ENCODE measurements at regions not wholly inside any gene's neighbourhood (a gene's known extent, or its start where the extent isn't known, plus 50 kb on each side); places are given as distances from the start of the nearest gene placed in this dataset.

- Histone ChIP-seq H3K27ac (ENCODE audit: low read depth, low read length) (no peak overlapping the region), H3K36me3 (ENCODE audit: control insufficient read depth in 1 of 2, insufficient read depth in 2 of 2, low read length in 2 of 2) (no peaks in the 10 kb centered on the region), H3K9me3 (ENCODE audit: control insufficient read depth in 1 of 2, low read length in 2 of 2) (no peaks in the 10 kb centered on the region), H3K9ac (ENCODE audit: low read depth in 1 of 2, low read length in 2 of 2) (no peak overlapping the region), H3K4me1 (ENCODE audit: control insufficient read depth in 1 of 2, insufficient read depth in 2 of 2, low read length in 2 of 2) (no peaks in the 10 kb centered on the region), H3K4me3 (ENCODE audit: low read depth in 1 of 2, low read length in 2 of 2) (no peak overlapping the region), H3K27me3 (ENCODE audit: control insufficient read depth in 1 of 2, insufficient read depth in 2 of 2, low read length in 2 of 2) (no peaks in the 10 kb centered on the region)
Observed at GRCh38 chr4:181601103-181601502, 642.1 kb upstream of the TENM3 start.

- Histone ChIP-seq H3K27me3 (ENCODE audit: control insufficient read depth in 1 of 2, insufficient read depth in 2 of 2, low read length in 2 of 2) (no peaks in the 10 kb centered on the region), H3K36me3 (ENCODE audit: control insufficient read depth in 1 of 2, insufficient read depth in 2 of 2, low read length in 2 of 2) (no peaks in the 10 kb centered on the region), H3K4me1 (ENCODE audit: control insufficient read depth in 1 of 2, insufficient read depth in 2 of 2, low read length in 2 of 2) (no peaks in the 10 kb centered on the region), H3K9me3 (ENCODE audit: control insufficient read depth in 1 of 2, low read length in 2 of 2) (no peaks in the 10 kb centered on the region), H3K4me3 (ENCODE audit: low read depth in 1 of 2, low read length in 2 of 2) (no peak overlapping the region), H3K9ac (ENCODE audit: low read depth in 1 of 2, low read length in 2 of 2) (no peak overlapping the region), H3K27ac (ENCODE audit: low read depth, low read length) (no peak overlapping the region)
Observed at GRCh38 chr4:181604546-181604945, 638.7 kb upstream of the TENM3 start.

- H3K27me3 ChIP-seq (ENCODE audit: control insufficient read depth in 1 of 2, insufficient read depth in 2 of 2, low read length in 2 of 2), result no peaks in the 10 kb centered on the region
- H3K27ac ChIP-seq (ENCODE audit: low read depth, low read length), result no peak overlapping the region
- H3K4me3 ChIP-seq (ENCODE audit: low read depth in 1 of 2, low read length in 2 of 2), result no peak overlapping the region
- no peaks in the 10 kb centered on the region for H3K9me3 ChIP-seq (ENCODE audit: control insufficient read depth in 1 of 2, low read length in 2 of 2)
- no peaks in the 10 kb centered on the region for H3K36me3 ChIP-seq (ENCODE audit: control insufficient read depth in 1 of 2, insufficient read depth in 2 of 2, low read length in 2 of 2)
- H3K4me1 ChIP-seq (ENCODE audit: control insufficient read depth in 1 of 2, insufficient read depth in 2 of 2, low read length in 2 of 2), result no peaks in the 10 kb centered on the region
- H3K9ac ChIP-seq (ENCODE audit: low read depth in 1 of 2, low read length in 2 of 2), result no peak overlapping the region
Observed at GRCh38 chr4:181606300-181606699, 636.9 kb upstream of the TENM3 start.

GRCh38 chr4:181608181-181608580 lies 635.0 kb upstream of the TENM3 start:
- Histone ChIP-seq H3K4me3 (ENCODE audit: low read depth in 1 of 2, low read length in 2 of 2) (no peak overlapping the region), H3K27ac (ENCODE audit: low read depth, low read length) (no peak overlapping the region), H3K9ac (ENCODE audit: low read depth in 1 of 2, low read length in 2 of 2) (no peak overlapping the region), H3K36me3 (ENCODE audit: control insufficient read depth in 1 of 2, insufficient read depth in 2 of 2, low read length in 2 of 2) (no peaks in the 10 kb centered on the region), H3K27me3 (ENCODE audit: control insufficient read depth in 1 of 2, insufficient read depth in 2 of 2, low read length in 2 of 2) (no peaks in the 10 kb centered on the region), H3K9me3 (ENCODE audit: control insufficient read depth in 1 of 2, low read length in 2 of 2) (no peaks in the 10 kb centered on the region), H3K4me1 (ENCODE audit: control insufficient read depth in 1 of 2, insufficient read depth in 2 of 2, low read length in 2 of 2) (no peaks in the 10 kb centered on the region)

- Histone ChIP-seq H3K9ac (ENCODE audit: low read depth in 1 of 2, low read length in 2 of 2) (no peak overlapping the region), H3K4me1 (ENCODE audit: control insufficient read depth in 1 of 2, insufficient read depth in 2 of 2, low read length in 2 of 2) (no peaks in the 10 kb centered on the region), H3K27me3 (ENCODE audit: control insufficient read depth in 1 of 2, insufficient read depth in 2 of 2, low read length in 2 of 2) (no peaks in the 10 kb centered on the region)
Observed at GRCh38 chr4:181611033-181611711, 632.0 kb upstream of the TENM3 start.

GRCh38 chr4:181611946-181612600 lies 631.1 kb upstream of the TENM3 start:
- Histone ChIP-seq H3K4me3 (ENCODE audit: low read depth in 1 of 2, low read length in 2 of 2) (no peak overlapping the region), H3K9me3 (ENCODE audit: control insufficient read depth in 1 of 2, low read length in 2 of 2) (no peaks in the 10 kb centered on the region), H3K27me3 (ENCODE audit: control insufficient read depth in 1 of 2, insufficient read depth in 2 of 2, low read length in 2 of 2) (no peaks in the 10 kb centered on the region), H3K4me1 (ENCODE audit: control insufficient read depth in 1 of 2, insufficient read depth in 2 of 2, low read length in 2 of 2) (no peaks in the 10 kb centered on the region), H3K36me3 (ENCODE audit: control insufficient read depth in 1 of 2, insufficient read depth in 2 of 2, low read length in 2 of 2) (no peaks in the 10 kb centered on the region), H3K27ac (ENCODE audit: low read depth, low read length) (no peak overlapping the region), H3K9ac (ENCODE audit: low read depth in 1 of 2, low read length in 2 of 2) (no peak overlapping the region)

More at GRCh38 chr4:181611033-181611711, 632.0 kb upstream of the TENM3 start:
- no peaks in the 10 kb centered on the region for H3K9me3 ChIP-seq (ENCODE audit: control insufficient read depth in 1 of 2, low read length in 2 of 2)
- no peaks in the 10 kb centered on the region for H3K36me3 ChIP-seq (ENCODE audit: control insufficient read depth in 1 of 2, insufficient read depth in 2 of 2, low read length in 2 of 2)
- no peak overlapping the region for H3K4me3 ChIP-seq (ENCODE audit: low read depth in 1 of 2, low read length in 2 of 2)
- no peak overlapping the region for H3K27ac ChIP-seq (ENCODE audit: low read depth, low read length)

- Histone ChIP-seq H3K36me3 (ENCODE audit: control insufficient read depth in 1 of 2, insufficient read depth in 2 of 2, low read length in 2 of 2) (no peaks in the 10 kb centered on the region), H3K4me1 (ENCODE audit: control insufficient read depth in 1 of 2, insufficient read depth in 2 of 2, low read length in 2 of 2) (no peaks in the 10 kb centered on the region), H3K27me3 (ENCODE audit: control insufficient read depth in 1 of 2, insufficient read depth in 2 of 2, low read length in 2 of 2) (no peaks in the 10 kb centered on the region), H3K9ac (ENCODE audit: low read depth in 1 of 2, low read length in 2 of 2) (no peak overlapping the region), H3K27ac (ENCODE audit: low read depth, low read length) (no peak overlapping the region), H3K9me3 (ENCODE audit: control insufficient read depth in 1 of 2, low read length in 2 of 2) (no peaks in the 10 kb centered on the region), H3K4me3 (ENCODE audit: low read depth in 1 of 2, low read length in 2 of 2) (no peak overlapping the region)
Observed at GRCh38 chr4:181613200-181613599, 630.0 kb upstream of the TENM3 start.

- no peak overlapping the region for H3K9ac ChIP-seq (ENCODE audit: low read depth in 1 of 2, low read length in 2 of 2)
- no peaks in the 10 kb centered on the region for H3K27me3 ChIP-seq (ENCODE audit: control insufficient read depth in 1 of 2, insufficient read depth in 2 of 2, low read length in 2 of 2)
- H3K27ac ChIP-seq (ENCODE audit: low read depth, low read length), result no peak overlapping the region
- H3K9me3 ChIP-seq (ENCODE audit: control insufficient read depth in 1 of 2, low read length in 2 of 2), result no peaks in the 10 kb centered on the region
- H3K36me3 ChIP-seq (ENCODE audit: control insufficient read depth in 1 of 2, insufficient read depth in 2 of 2, low read length in 2 of 2), result no peaks in the 10 kb centered on the region
- no peaks in the 10 kb centered on the region for H3K4me1 ChIP-seq (ENCODE audit: control insufficient read depth in 1 of 2, insufficient read depth in 2 of 2, low read length in 2 of 2)
- H3K4me3 ChIP-seq (ENCODE audit: low read depth in 1 of 2, low read length in 2 of 2), result no peak overlapping the region
Observed at GRCh38 chr4:181618038-181618618, 625.1 kb upstream of the TENM3 start.

GRCh38 chr4:181618896-181619295 lies 624.3 kb upstream of the TENM3 start:
- Histone ChIP-seq H3K27me3 (ENCODE audit: control insufficient read depth in 1 of 2, insufficient read depth in 2 of 2, low read length in 2 of 2) (no peaks in the 10 kb centered on the region), H3K9ac (ENCODE audit: low read depth in 1 of 2, low read length in 2 of 2) (no peak overlapping the region), H3K36me3 (ENCODE audit: control insufficient read depth in 1 of 2, insufficient read depth in 2 of 2, low read length in 2 of 2) (no peaks in the 10 kb centered on the region), H3K4me3 (ENCODE audit: low read depth in 1 of 2, low read length in 2 of 2) (no peak overlapping the region), H3K9me3 (ENCODE audit: control insufficient read depth in 1 of 2, low read length in 2 of 2) (no peaks in the 10 kb centered on the region), H3K4me1 (ENCODE audit: control insufficient read depth in 1 of 2, insufficient read depth in 2 of 2, low read length in 2 of 2) (no peaks in the 10 kb centered on the region), H3K27ac (ENCODE audit: low read depth, low read length) (no peak overlapping the region)

- no peak overlapping the region for H3K4me3 ChIP-seq (ENCODE audit: low read depth in 1 of 2, low read length in 2 of 2)
- no peaks in the 10 kb centered on the region for H3K27me3 ChIP-seq (ENCODE audit: control insufficient read depth in 1 of 2, insufficient read depth in 2 of 2, low read length in 2 of 2)
- H3K36me3 ChIP-seq (ENCODE audit: control insufficient read depth in 1 of 2, insufficient read depth in 2 of 2, low read length in 2 of 2), result no peaks in the 10 kb centered on the region
- H3K27ac ChIP-seq (ENCODE audit: low read depth, low read length), result no peak overlapping the region
- H3K9me3 ChIP-seq (ENCODE audit: control insufficient read depth in 1 of 2, low read length in 2 of 2), result no peaks in the 10 kb centered on the region
- H3K4me1 ChIP-seq (ENCODE audit: control insufficient read depth in 1 of 2, insufficient read depth in 2 of 2, low read length in 2 of 2), result no peaks in the 10 kb centered on the region
- no peak overlapping the region for H3K9ac ChIP-seq (ENCODE audit: low read depth in 1 of 2, low read length in 2 of 2)
Observed at GRCh38 chr4:181619651-181620050, 623.6 kb upstream of the TENM3 start.
